SU-DHL-6 (cell line): ENCODE measurements at regions not wholly inside any gene's neighbourhood (a gene's known extent, or its start where the extent isn't known, plus 50 kb on each side); places are given as distances from the start of the nearest gene placed in this dataset.

Experiments used
- H2AFZ ChIP-seq: fragments of 200-600 bp; sonication (generic); 2 replicates; pipeline ENCODE4 v1.6.1; 2014; ENCODE audit warnings: low read depth, mild to moderate bottlenecking, moderate library complexity, mixed read lengths, antibody characterized with exemption, low read length; ENCODE audit not compliant: severe bottlenecking
- H3F3A ChIP-seq: fragments of 200-600 bp; shearing (Covaris generic); 2 replicates; pipeline ENCODE4 v1.6.0; 2016; ENCODE audit warnings: antibody characterized with exemption, mild to moderate bottlenecking; ENCODE audit not compliant: insufficient read depth
- H3K27ac ChIP-seq: fragments of 200-600 bp; sonication (generic); 2 replicates; pipeline ENCODE4 v1.5.1; 2016; ENCODE audit warnings: low read depth, mild to moderate bottlenecking, low read length, moderate library complexity, mixed read lengths
- H3K27me3 ChIP-seq: fragments of 200-600 bp; sonication (generic), shearing (Covaris generic); 2 replicates; pipeline ENCODE4 v1.6.0; 2014; ENCODE audit warnings: mild to moderate bottlenecking, low read length
- H3K36me3 ChIP-seq: fragments of 200-600 bp; sonication (generic); 2 replicates; pipeline ENCODE4 v1.6.1; 2014; ENCODE audit warnings: mild to moderate bottlenecking, low read length, mixed read lengths
- H3K4me2 ChIP-seq: fragments of 300-600, 200-600 bp; shearing (Covaris generic), sonication (generic); 2 replicates; pipeline ENCODE4 v1.6.0; 2014; ENCODE audit warnings: low read length, low read depth, mild to moderate bottlenecking; ENCODE audit not compliant: poor library complexity, severe bottlenecking
- H3K4me3 ChIP-seq: fragments of 200-600 bp; sonication (generic); 2 replicates; pipeline ENCODE4 v1.5.1; 2014; ENCODE audit warnings: antibody characterized with exemption, low read length, mild to moderate bottlenecking, mixed read lengths; ENCODE audit not compliant: insufficient read depth, poor library complexity, severe bottlenecking
- H3K79me2 ChIP-seq: fragments of 200-600 bp; sonication (generic); 2 replicates; pipeline ENCODE4 v1.6.1; 2014; ENCODE audit warnings: mild to moderate bottlenecking, low read length, moderate library complexity; ENCODE audit not compliant: insufficient read depth
- H3K9ac ChIP-seq: fragments of 200-600 bp; sonication (generic); 2 replicates; pipeline ENCODE4 v1.7.0; 2014; ENCODE audit warnings: mild to moderate bottlenecking, low read length
- H3K9me2 ChIP-seq: fragments of 200-600 bp; sonication (generic); replicated peaks from 2 replicates; pipeline ENCODE4 v1.6.1; 2014; ENCODE audit warnings: low read length; ENCODE audit not compliant: insufficient read depth
- H3K9me3 ChIP-seq: fragments of 200-600 bp; sonication (generic); 2 replicates; pipeline ENCODE4 v1.6.1; 2014; ENCODE audit warnings: low read length, mixed read lengths; ENCODE audit not compliant: insufficient read depth
- H4K20me1 ChIP-seq: fragments of 200-600 bp; sonication (generic); 2 replicates; pipeline ENCODE4 v1.6.1; 2014; ENCODE audit warnings: low read depth, mild to moderate bottlenecking, antibody characterized with exemption, low read length, moderate library complexity, mixed read lengths
- EZH2phosphoT487 ChIP-seq: fragments of 200-600 bp; sonication (generic), shearing (Covaris generic); conservative IDR thresholded peaks from 2 replicates; pipeline ENCODE4 v1.6.1; 2018; ENCODE audit warnings: mild to moderate bottlenecking, antibody characterized with exemption, low read length, moderate library complexity, mixed read lengths
- TF ChIP-seq, protein P1 (sequence below): fragments of 200-600 bp; sonication (generic); IDR thresholded peaks from one replicate; pipeline ENCODE4 v1.5.1; 2017; ENCODE audit warnings: antibody characterized with exemption, mild to moderate bottlenecking, low read length, moderate library complexity; ENCODE audit not compliant: insufficient read depth, poor library complexity, severe bottlenecking

DNA sequence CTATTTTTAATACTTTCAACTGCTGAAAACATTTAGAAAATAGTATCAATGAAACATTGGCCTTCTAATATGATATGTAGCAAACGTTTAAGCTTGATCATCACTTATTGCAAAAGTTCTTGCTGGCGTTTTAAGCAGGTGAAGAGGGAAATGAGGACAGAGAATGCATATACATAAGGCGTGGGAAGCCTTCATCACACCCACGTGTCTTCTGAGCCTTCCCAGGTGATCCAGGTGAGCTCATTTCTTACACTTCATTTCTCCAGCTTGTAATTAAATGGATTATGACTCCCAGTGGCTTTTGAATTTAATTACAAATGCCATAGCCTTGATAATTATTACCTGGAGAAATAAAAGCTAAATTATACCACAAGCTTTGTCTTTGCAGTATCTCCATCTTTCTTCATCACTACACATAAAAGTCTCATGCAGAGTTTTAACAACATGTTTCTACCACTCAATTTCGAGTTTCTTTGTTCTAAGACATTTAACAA lies 1973.8 kb downstream of the MRPL39 start:
- no peaks in the 10 kb centered on the region for H3K27me3 ChIP-seq
- no peaks in the 10 kb centered on the region for H3K79me2 ChIP-seq
- no peak for TF ChIP-seq EZH2phosphoT487
- TF ChIP-seq, protein P1, sequence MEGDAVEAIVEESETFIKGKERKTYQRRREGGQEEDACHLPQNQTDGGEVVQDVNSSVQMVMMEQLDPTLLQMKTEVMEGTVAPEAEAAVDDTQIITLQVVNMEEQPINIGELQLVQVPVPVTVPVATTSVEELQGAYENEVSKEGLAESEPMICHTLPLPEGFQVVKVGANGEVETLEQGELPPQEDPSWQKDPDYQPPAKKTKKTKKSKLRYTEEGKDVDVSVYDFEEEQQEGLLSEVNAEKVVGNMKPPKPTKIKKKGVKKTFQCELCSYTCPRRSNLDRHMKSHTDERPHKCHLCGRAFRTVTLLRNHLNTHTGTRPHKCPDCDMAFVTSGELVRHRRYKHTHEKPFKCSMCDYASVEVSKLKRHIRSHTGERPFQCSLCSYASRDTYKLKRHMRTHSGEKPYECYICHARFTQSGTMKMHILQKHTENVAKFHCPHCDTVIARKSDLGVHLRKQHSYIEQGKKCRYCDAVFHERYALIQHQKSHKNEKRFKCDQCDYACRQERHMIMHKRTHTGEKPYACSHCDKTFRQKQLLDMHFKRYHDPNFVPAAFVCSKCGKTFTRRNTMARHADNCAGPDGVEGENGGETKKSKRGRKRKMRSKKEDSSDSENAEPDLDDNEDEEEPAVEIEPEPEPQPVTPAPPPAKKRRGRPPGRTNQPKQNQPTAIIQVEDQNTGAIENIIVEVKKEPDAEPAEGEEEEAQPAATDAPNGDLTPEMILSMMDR = no peak
- no peak overlapping the region for H3K27ac ChIP-seq
- no peak overlapping the region for H3K9ac ChIP-seq
- H2AFZ ChIP-seq = no peak overlapping the region
- H3F3A ChIP-seq = no peaks in the 10 kb centered on the region
- no peaks in the 10 kb centered on the region for H3K9me3 ChIP-seq
- H3K36me3 ChIP-seq = no peaks in the 10 kb centered on the region
- no peaks in the 10 kb centered on the region for H3K9me2 ChIP-seq
- H3K4me2 ChIP-seq = no peak overlapping the region
- H3K4me3 ChIP-seq = no peak overlapping the region
- H4K20me1 ChIP-seq = no peaks in the 10 kb centered on the region

DNA sequence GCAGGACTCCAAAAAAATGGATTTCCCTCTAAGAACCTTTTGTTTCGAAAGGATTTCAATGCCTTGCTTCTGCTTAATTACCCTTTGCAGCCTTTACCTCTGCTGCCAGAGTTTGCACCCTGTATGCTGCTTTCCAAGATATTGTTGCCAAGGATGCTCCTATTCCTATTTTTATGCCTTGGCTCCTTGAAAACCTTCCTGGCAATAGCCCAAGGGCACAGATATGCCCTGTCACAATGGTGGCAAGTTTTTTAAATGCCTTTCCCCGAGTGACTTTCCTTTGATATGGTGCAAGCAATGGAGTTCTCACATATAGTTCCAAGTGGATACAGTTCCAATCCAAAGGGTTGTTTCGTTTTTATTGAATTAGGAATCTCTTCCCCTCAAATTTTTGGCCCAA lies 1983.0 kb downstream of the MRPL39 start:
- H3K27ac ChIP-seq = no peak overlapping the region
- no peaks in the 10 kb centered on the region for H3K27me3 ChIP-seq
- H3K9ac ChIP-seq = no peak overlapping the region
- H3K4me3 ChIP-seq = no peak overlapping the region
- H3K36me3 ChIP-seq = no peaks in the 10 kb centered on the region
- H3K9me2 ChIP-seq = no peaks in the 10 kb centered on the region
- no peaks in the 10 kb centered on the region for H3K79me2 ChIP-seq
- no peaks in the 10 kb centered on the region for H3F3A ChIP-seq
- H3K9me3 ChIP-seq = no peaks in the 10 kb centered on the region
- H2AFZ ChIP-seq = no peak overlapping the region
- no peak overlapping the region for H3K4me2 ChIP-seq
- H4K20me1 ChIP-seq = no peaks in the 10 kb centered on the region
- TF ChIP-seq EZH2phosphoT487 = no peak
- TF ChIP-seq, protein P1 = no peak

DNA sequence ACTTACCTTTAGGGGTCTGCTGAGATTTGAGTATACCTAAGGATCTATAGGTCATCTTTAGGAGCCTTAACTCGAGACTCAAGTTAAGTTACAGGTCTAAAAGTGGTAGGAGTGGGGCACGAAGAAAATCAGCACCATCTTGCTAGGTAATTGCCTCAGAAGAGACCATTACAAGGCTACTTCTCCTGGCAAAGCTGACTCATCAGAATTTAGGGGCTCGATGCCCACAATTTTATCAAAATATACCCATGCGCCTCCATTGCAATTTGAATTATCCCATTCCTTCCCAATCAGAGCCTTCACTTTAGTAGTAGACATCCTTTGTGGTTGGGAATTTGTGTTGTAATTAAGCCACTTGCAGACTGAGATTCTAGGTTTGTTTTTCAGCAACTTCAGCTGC lies 1994.3 kb downstream of the MRPL39 start:
- no peaks in the 10 kb centered on the region for H3K9me2 ChIP-seq
- no peak overlapping the region for H3K27ac ChIP-seq
- H2AFZ ChIP-seq = no peak overlapping the region
- H3K79me2 ChIP-seq = no peaks in the 10 kb centered on the region
- H3K27me3 ChIP-seq = no peaks in the 10 kb centered on the region
- H4K20me1 ChIP-seq = no peaks in the 10 kb centered on the region
- no peak overlapping the region for H3K4me3 ChIP-seq
- TF ChIP-seq EZH2phosphoT487 = no peak
- TF ChIP-seq, protein P1 = no peak
- no peak overlapping the region for H3K4me2 ChIP-seq
- no peaks in the 10 kb centered on the region for H3F3A ChIP-seq
- no peaks in the 10 kb centered on the region for H3K9me3 ChIP-seq
- H3K9ac ChIP-seq = no peak overlapping the region
- no peaks in the 10 kb centered on the region for H3K36me3 ChIP-seq
